Right lobe of liver (tissue), 6 donors: ENCODE measurements at regions not wholly inside any gene's neighbourhood (a gene's known extent, or its start where the extent isn't known, plus 50 kb on each side); places are given as distances from the start of the nearest gene placed in this dataset.

ENCODE experiments used
- ATAC-seq, 4 donors: fragments of 200-7000 bp; cut with Tn5 transposase; one replicate each; pipeline ENCODE4 v1.9.1; 2020; ENCODE audit warnings: mild to moderate bottlenecking in 4 of 4, moderate library complexity in 4 of 4
- DNase-seq, 3 donors: peaks; one replicate each; pipeline ENCODE4 v3.0.0-alpha.2; 2020
- H3K27ac ChIP-seq, 3 donors: fragments of 200-600 bp; one replicate each; pipeline ENCODE4 v1.8.0; 2022
- H3K27me3 ChIP-seq, 2 donors: fragments of 200-600 bp; one replicate each; pipeline ENCODE4 v1.8.0; 2022
- H3K36me3 ChIP-seq, 4 donors: fragments of 200-600 bp; sonication (generic) in 1 of 4; one replicate each; pipeline versions ENCODE4 v1.5.1 to v1.8.0; 2017 to 2022; ENCODE audit warnings: control low read depth in 1 of 4
- H3K4me1 ChIP-seq, 4 donors: fragments of 200-600 bp; sonication (generic) in 1 of 4; one replicate each; pipeline versions ENCODE4 v1.5.1 to v1.8.0; 2017 to 2022; ENCODE audit warnings: control low read depth in 1 of 4
- H3K4me3 ChIP-seq, 3 donors: fragments of 200-600 bp; one replicate each; pipeline ENCODE4 v1.8.0; 2022
- H3K9me3 ChIP-seq, 4 donors: fragments of 200-600 bp; sonication (generic) in 1 of 4; one replicate each; pipeline versions ENCODE4 v1.5.1 to v1.8.0; 2017 to 2022; ENCODE audit warnings: control low read depth in 1 of 4
- POLR2A ChIP-seq: fragments of 450-650 bp; IDR thresholded peaks from one replicate; pipeline ENCODE4 v1.6.1; 2017; ENCODE audit warnings: antibody characterized with exemption, mild to moderate bottlenecking
- WGBS: methylation state at CpG from one replicate; pipeline ENCODE4 v1.1.6; 2018; ENCODE audit warnings: low coverage, low lambda C conversion rate; ENCODE audit not compliant: insufficient coverage; ENCODE audit errors: missing lambda C conversion rate; 5-methylcytosine and 5-hydroxymethylcytosine counted together
- intact Hi-C, 2 donors: fragments of 100-400 bp; cut with DNase I; formaldehyde crosslinking; loops; one replicate each; pipeline versions ENCODE4 v1.11.2 to v1.14.1; 2022
- TF ChIP-seq, protein P1 (sequence below), 4 donors: fragments of 200-600 bp in 3 of 4; fragments of 450-650 bp in 1 of 4; IDR thresholded peaks; one replicate each; pipeline versions ENCODE4 v1.5.1 to v1.8.0; 2016 to 2022; ENCODE audit warnings: antibody characterized with exemption in 4 of 4, mild to moderate bottlenecking in 2 of 4
- donor health status: DM: no; HTN: yes; CAD: no.
- donor health status: DM: no; HTN: no; CAD: no.
- donor health status: DM: no; HTN: no; CAD: no.
- donor health status: DM: no; HTN: yes; CAD: no.
- donor health status: DM: no; HTN: yes; CAD: no.

DNA sequence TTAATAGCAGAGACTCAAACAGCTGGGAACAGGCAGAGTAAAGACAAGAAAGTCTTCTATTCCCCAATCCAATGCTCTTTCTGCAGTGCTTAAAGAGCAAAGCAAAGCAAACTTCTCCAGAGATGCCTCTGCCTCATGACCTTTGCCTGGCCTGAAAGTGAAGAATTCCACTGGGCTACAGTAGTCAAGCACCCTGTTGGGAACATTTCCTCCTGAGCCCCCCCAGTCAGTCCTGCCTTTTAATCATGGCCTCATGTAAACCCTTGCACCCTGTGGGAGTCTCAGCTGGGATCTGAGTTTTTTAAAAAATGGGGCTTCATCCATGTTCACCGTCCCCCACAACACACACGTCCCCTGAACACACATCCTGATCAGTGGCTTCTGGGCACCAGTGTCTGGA lies 62.7 kb upstream of the TSPAN11 start:
- WGBS, result 74% methylated on average over 2 of the region's 2 CpGs
- Histone ChIP-seq H3K27me3 (no peaks in the 10 kb centered on the region), H3K27ac (no peak overlapping the region), H3K4me1 (no peaks in the 10 kb centered on the region), H3K9me3 (no peaks in the 10 kb centered on the region), H3K36me3 (no peaks in the 10 kb centered on the region), H3K4me3 (no peak overlapping the region)
- ATAC-seq, result no peak
- intact Hi-C loops, result no loop called here
- no peak for DNase-seq
- TF ChIP-seq POLR2A, result no peak
- TF ChIP-seq, protein P1, sequence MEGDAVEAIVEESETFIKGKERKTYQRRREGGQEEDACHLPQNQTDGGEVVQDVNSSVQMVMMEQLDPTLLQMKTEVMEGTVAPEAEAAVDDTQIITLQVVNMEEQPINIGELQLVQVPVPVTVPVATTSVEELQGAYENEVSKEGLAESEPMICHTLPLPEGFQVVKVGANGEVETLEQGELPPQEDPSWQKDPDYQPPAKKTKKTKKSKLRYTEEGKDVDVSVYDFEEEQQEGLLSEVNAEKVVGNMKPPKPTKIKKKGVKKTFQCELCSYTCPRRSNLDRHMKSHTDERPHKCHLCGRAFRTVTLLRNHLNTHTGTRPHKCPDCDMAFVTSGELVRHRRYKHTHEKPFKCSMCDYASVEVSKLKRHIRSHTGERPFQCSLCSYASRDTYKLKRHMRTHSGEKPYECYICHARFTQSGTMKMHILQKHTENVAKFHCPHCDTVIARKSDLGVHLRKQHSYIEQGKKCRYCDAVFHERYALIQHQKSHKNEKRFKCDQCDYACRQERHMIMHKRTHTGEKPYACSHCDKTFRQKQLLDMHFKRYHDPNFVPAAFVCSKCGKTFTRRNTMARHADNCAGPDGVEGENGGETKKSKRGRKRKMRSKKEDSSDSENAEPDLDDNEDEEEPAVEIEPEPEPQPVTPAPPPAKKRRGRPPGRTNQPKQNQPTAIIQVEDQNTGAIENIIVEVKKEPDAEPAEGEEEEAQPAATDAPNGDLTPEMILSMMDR (IDR thresholded peaks at IDR 0.05), result no peak

GRCh38 chr12:30862486-30862885 lies 64.1 kb upstream of the TSPAN11 start:
- H3K4me1 ChIP-seq, result no peaks in the 10 kb centered on the region
- ATAC-seq (peak; percentile 76 to 98 (median 87)), DNase-seq (peak; percentile 49 to 75 (median 65))
- no peaks in the 10 kb centered on the region for H3K27me3 ChIP-seq
- WGBS, result 25% methylated on average over 5 of the region's 5 CpGs
- no peak overlapping the region for H3K27ac ChIP-seq
- H3K36me3 ChIP-seq, result no peaks in the 10 kb centered on the region
- H3K9me3 ChIP-seq, result no peaks in the 10 kb centered on the region
- TF ChIP-seq, protein P1 (IDR thresholded peaks at IDR 0.05), result no peak
- no peak for TF ChIP-seq POLR2A
- H3K4me3 ChIP-seq, result no peak overlapping the region
- intact Hi-C loops, result no loop called here

- DNase-seq (no peak), ATAC-seq (no peak)
- WGBS, result 100% methylated on average over 1 of the region's 2 CpGs
- Histone ChIP-seq H3K4me3 (no peak overlapping the region), H3K9me3 (no peaks in the 10 kb centered on the region), H3K4me1 (no peaks in the 10 kb centered on the region), H3K27me3 (no peaks in the 10 kb centered on the region), H3K36me3 (no peaks in the 10 kb centered on the region), H3K27ac (no peak overlapping the region)
- TF ChIP-seq, protein P1 (IDR thresholded peaks at IDR 0.05), result no peak
- TF ChIP-seq POLR2A, result no peak
- intact Hi-C loops, result loop anchor here in 1 of 2 donors (10.0 kb wide), 1 partner anchor 376 kb away; no protein-coding TSS in a partner anchor
Observed at GRCh38 chr12:30859226-30859625, 67.3 kb upstream of the TSPAN11 start.

GRCh38 chr12:30858471-30858870 lies 68.1 kb upstream of the TSPAN11 start:
- WGBS, result 41% methylated on average over 4 of the region's 4 CpGs
- intact Hi-C loops, result loop anchor here in 1 of 2 donors (10.0 kb wide), 1 partner anchor 376 kb away; no protein-coding TSS in a partner anchor

More at GRCh38 chr12:30858471-30858870, 68.1 kb upstream of the TSPAN11 start:
- Histone ChIP-seq H3K9me3 (no peaks in the 10 kb centered on the region), H3K36me3 (no peaks in the 10 kb centered on the region), H3K27ac (no peak overlapping the region), H3K4me3 (no peak overlapping the region), H3K27me3 (no peaks in the 10 kb centered on the region), H3K4me1 (no peaks in the 10 kb centered on the region)
- DNase-seq (no peak), ATAC-seq (no peak)
- TF ChIP-seq POLR2A, result no peak
- TF ChIP-seq, protein P1 (IDR thresholded peaks at IDR 0.05), result no peak
